Fibroblast of skin of right biceps (primary cell): ENCODE measurements at regions not wholly inside any gene's neighbourhood (a gene's known extent, or its start where the extent isn't known, plus 50 kb on each side); places are given as distances from the start of the nearest gene placed in this dataset.

Source experiments
- DNase-seq: peaks from one replicate; pipeline ENCODE4 v3.0.0-alpha.2; 2013

DNA sequence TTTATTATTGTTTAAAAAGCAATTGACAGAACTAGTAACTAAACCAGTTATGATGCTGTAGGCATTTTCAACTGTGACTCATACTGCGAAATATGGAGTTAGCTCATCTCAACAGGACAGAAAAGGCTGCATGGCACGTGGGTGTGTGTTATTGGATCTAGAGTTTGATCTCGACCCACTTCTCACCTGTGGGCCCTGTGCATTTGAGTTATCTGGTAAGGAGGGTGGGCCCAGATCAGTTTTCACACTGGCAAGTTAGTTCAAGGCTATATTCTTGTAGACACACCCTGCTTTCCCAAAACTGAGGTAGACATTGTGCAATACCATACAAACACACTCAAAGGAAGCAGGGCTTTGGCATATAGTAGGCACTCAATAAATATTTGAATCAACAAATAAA, 71.3 kb upstream of the PRDX6 start:
- peak; percentile 67 for DNase-seq

GRCh38 chr1:173406783-173407230, 70.3 kb upstream of the PRDX6 start:
- DNase-seq = no peak

GRCh38 chr1:173407846-173408245, 69.3 kb upstream of the PRDX6 start:
- DNase-seq = no peak

DNA sequence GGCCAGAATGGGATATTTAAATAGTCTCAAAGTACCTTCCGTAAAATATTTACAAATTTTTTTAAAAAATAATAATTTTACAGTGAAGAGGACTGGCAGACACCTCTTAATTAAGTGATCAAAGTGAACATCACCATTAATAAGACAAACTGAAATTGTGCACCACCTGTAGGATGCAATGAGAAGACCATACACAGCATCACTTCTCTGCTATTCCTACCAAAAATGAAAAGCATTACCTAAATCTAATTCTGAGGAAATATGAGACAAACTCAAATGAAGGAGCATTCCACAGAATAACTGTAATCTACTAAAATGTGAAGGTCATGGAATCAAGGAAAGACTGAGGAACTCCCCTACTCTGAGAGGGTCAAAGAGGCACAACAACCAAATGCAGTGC, 68.2 kb upstream of the PRDX6 start:
- peak; percentile 15 for DNase-seq

GRCh38 chr1:173409613-173410012, 67.5 kb upstream of the PRDX6 start:
- DNase-seq = peak; percentile 86

DNA sequence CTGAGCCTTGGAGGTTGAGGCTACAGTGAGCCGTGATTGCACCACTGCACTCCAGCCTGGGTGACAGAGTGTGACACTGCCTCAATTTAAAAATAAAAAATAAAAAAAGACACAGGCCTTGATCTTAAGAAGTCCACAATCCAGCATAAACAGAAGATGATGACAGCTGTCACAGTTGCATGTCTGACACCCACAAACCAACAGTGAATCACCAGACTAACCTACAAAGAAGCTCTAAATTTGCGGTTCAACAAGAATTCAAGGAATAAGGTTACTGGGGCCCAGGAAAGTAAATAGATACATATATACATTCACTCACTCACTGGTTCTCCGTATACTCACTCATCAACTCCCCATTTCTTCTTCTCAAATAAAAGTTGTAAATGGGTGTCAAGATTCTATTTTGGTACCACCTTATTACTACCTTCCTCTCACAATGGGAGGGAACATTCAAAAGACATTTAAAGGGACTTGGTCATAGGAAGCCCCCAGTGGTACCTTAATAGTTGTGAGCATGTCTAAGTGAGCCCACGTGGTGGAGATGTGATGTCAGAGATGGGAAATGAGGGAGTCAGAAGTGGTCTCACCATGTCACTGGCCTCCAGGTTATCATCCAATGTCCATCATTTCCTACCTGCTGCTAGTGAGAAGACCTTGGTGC, 66.9 kb upstream of the PRDX6 start:
- DNase-seq = peak; percentile 75

DNA sequence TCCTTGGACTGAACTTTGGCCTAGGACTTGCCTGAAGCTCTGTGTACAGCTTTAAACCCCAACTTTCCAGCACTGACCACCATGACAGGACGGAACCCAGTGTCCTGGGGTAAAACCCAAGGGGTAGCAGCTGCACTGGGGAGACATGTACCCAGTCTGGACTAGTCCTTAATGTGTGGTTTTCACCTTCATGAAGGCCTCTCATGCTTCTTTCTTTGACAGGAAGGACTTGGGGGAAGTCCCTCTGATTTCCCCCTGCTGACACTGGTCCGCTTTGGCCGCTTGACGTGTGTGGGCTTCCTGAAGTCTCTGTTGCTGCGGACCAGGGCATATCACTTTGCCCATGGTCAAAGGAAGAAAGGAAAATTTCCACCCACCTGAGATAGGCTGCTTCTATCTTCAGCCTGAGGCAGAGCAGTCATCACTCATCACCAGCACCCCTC, 66.3 kb upstream of the PRDX6 start:
- no peak for DNase-seq

- DNase-seq = peak; percentile 75
Observed at GRCh38 chr1:173411835-173412742, 65.0 kb upstream of the PRDX6 start.

GRCh38 chr1:173413271-173413707, 63.8 kb upstream of the PRDX6 start:
- no peak for DNase-seq

DNA sequence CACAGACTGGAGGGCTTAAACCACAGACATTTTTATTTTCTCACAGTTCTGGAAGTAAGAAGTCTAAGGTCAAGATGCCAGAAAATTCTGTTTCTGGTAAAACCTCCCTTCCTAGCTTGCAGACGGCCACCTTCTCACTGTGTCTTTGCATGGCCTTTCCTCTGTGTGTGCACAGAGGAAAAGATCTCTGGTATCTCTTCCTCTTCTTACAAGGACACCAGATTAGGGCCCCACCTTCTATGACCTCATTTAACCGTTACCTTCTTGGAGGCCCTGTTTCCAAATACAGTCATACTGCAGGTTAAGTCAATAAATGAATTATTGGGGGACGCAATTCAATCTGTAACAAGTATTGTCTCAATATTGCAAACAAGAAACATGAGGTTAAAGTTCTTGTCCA, 63.0 kb upstream of the PRDX6 start:
- DNase-seq = no peak

GRCh38 chr1:173414539-173415226, 62.5 kb upstream of the PRDX6 start:
- no peak for DNase-seq

GRCh38 chr1:173415490-173415889, 61.6 kb upstream of the PRDX6 start:
- DNase-seq = no peak

GRCh38 chr1:173415905-173416450, 61.2 kb upstream of the PRDX6 start:
- no peak for DNase-seq

- no peak for DNase-seq
Observed at GRCh38 chr1:173417563-173417962, 59.6 kb upstream of the PRDX6 start.

DNA sequence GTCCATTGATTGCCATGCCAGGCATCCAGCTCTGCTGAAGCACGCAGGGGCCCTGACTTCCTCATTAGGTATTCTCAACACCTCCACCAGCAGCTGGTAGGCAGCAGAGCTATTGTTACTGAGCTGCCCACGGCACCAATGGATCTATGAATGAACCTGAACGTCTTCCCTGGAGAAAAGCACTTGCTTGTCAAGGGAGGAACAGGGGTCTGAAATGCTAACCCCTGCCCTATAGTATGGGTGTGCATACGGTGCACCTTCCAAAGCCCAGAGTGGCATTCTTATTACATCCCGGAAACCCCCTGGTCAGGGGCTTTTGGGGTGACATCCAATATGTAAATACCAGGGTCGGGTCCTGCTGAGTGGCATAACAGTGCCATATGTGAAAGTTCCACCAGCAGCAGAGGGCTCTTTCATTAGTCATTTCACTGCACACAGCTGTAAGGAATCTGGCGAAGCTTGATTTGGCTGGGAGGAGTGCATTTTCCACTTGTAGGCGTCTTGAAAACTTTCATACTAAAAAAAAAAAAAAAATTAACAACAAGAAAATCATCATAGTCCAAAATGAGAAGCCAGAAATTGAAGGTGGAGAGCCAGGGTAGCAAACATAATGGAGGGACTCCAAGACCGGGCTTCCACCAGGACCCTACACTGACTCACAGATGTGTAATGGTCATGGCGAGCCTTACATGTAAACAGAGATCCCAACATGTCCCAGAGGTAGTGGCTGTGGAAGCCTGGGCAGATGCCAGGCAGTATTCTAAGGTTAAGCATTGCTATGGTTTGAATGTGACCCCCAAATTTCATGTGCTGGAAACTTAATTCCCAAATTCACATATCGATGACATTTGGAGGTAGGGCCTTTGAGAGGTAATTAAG, 58.8 kb upstream of the PRDX6 start:
- DNase-seq = peak; percentile 11

DNA sequence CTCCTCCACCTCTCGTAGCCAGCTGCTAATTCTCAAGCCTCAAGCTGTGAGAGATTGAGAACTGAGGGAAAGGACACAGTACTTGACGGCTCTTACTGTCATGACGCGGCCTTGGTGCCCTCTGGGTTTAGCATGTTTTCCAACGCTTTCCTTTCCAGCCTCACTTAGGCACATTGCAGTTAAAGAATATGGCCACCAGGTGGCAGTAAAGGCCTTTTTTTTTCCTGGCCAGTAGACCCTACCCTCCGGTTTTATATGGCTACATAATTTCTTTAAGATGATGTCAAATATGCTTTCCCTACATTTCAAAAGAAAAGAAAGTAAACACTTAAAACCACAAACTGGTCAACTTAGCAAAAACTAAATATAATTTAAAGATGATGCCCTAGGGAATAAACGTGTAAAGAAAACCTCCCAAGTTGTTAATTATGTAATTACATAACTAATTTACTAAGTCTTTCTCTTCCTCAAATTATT, 56.8 kb upstream of the PRDX6 start:
- DNase-seq = peak; percentile 77

GRCh38 chr1:173421286-173421685, 55.8 kb upstream of the PRDX6 start:
- DNase-seq = no peak

DNA sequence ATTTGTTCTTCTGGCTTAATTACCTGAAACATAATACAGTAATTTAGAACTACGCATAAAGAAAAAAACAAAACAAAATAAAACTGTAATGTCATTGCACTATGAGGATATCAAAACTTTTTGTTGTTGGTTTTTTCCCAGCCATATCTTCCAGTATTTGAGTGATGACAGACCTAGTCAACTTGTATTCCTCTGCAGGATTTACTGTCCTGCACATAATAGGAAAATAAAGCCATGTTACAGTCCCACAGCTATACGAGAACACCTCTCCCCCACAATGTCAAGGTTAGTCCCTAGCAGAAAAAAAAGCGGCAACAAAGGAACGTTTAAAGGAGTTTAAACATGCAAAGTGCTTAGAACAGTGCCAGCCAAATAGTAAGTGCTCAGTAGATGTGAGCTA, 55.3 kb upstream of the PRDX6 start:
- no peak for DNase-seq

GRCh38 chr1:173422456-173422976, 54.6 kb upstream of the PRDX6 start:
- DNase-seq = no peak

DNA sequence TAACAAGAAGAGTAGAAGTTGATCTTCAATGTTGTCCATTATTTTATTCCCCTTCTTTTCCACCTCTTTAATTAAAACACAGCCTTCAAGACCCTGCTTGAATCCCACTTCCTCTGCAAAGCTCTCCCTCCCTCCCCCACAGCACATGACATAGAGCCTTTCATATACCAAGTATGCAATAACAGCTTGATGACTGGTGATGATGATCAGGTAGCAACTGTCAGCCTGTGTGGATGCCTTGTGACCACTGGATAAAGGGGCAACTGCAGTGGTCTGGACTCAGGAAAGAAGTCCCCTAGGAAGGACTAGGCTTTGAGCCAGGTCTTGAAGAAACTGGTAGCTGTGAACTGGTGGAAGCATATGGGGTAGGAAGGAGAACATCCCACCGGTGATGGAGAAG, 53.8 kb upstream of the PRDX6 start:
- no peak for DNase-seq

DNA sequence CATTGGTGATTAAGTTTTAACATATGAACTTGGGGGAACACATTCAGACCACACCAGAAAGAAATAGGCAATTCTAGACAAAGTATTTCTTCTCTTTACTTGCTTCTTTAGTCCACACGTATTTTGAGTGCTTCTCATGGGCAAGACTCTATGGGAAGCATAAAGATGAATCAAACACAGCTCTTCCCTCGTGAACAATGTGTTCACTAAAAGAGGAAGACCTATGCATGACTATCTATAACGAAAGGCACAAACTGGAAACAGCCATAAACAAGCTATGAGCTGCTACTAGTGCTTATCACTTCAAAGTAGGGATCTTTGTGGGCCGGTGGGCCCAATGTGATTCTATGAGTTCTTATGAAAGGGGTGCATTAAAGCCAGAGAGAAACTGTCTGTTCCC, 53.0 kb upstream of the PRDX6 start:
- DNase-seq = no peak
